IMR-90 (cell line): ENCODE measurements at regions not wholly inside any gene's neighbourhood (a gene's known extent, or its start where the extent isn't known, plus 50 kb on each side); places are given as distances from the start of the nearest gene placed in this dataset.
"Not testable (repeated sequence)": the region's sequence is repeated elsewhere in the genome, so short reads cannot be mapped to it uniquely, and the experiment has no call there.

Experiments used
- ATAC-seq: fragments of 200-7000 bp; cut with Tn5 transposase; 2 replicates; pipeline ENCODE4 v1.9.1; 2020; ENCODE audit warnings: low read depth, mild to moderate bottlenecking, moderate library complexity
- BruUV-seq: library from RNA; stranded (reverse); fragments of 400-500 nt; replicated peaks from 2 replicates; lab custom pipeline; 2021; lab: Mats Ljungman, UMichigan
- CTCF ChIA-PET: fragments of 300-600 bp; formaldehyde crosslinking; extraction: SDS; loops from one replicate; lab custom pipeline; 2021; ENCODE audit warnings: antibody characterized with exemption; lab: Yijun Ruan, JAX
- POLR2A ChIA-PET: fragments of 300-600 bp; sonication (Branson Sonifier 250); formaldehyde crosslinking; loops from one replicate; lab custom pipeline; 2022; ENCODE audit warnings: antibody characterized with exemption; ENCODE audit not compliant: unreplicated experiment; lab: Charles Lee
- DNase-seq: peaks from one replicate; pipeline ENCODE4 v3.0.0; 2013
- H2AFZ ChIP-seq: replicated peaks from 2 replicates; pipeline ENCODE3; 2013; ENCODE audit warnings: low read length, mild to moderate bottlenecking; ENCODE audit not compliant: poor library complexity
- H2AK5ac ChIP-seq: 2 replicates; pipeline ENCODE4 v1.6.1; 2013; ENCODE audit warnings: low read depth, low read length, inconsistent platforms
- H2AK9ac ChIP-seq: replicated peaks from 2 replicates; pipeline ENCODE3; 2013; ENCODE audit warnings: mild to moderate bottlenecking, low read depth, low read length, moderate library complexity; ENCODE audit not compliant: poor library complexity
- H2BK120ac ChIP-seq: 2 replicates; pipeline ENCODE4 v1.6.1; 2013; ENCODE audit warnings: low read depth, low read length, inconsistent platforms
- H2BK15ac ChIP-seq: 3 replicates; pipeline ENCODE4 v1.6.1; 2013; ENCODE audit warnings: low read depth, low read length, inconsistent platforms
- H2BK20ac ChIP-seq: 2 replicates; pipeline ENCODE4 v1.6.1; 2013; ENCODE audit warnings: low read depth, mild to moderate bottlenecking, inconsistent platforms, low read length, moderate library complexity
- H2BK5ac ChIP-seq: 2 replicates; pipeline ENCODE4 v1.6.1; 2013; ENCODE audit warnings: mild to moderate bottlenecking, low read depth, low read length, inconsistent platforms; ENCODE audit not compliant: poor library complexity, severe bottlenecking
- H3K14ac ChIP-seq: replicated peaks from 2 replicates; pipeline ENCODE4 v1.6.1; 2013; ENCODE audit warnings: low read depth, low read length, inconsistent platforms
- H3K18ac ChIP-seq: 2 replicates; pipeline ENCODE4 v1.6.1; 2013; ENCODE audit warnings: low read depth, low read length, control low read depth
- H3K23ac ChIP-seq: 2 replicates; pipeline ENCODE4 v1.6.1; 2013; ENCODE audit warnings: low read depth, low read length, inconsistent platforms
- H3K27ac ChIP-seq: 2 replicates; pipeline ENCODE4 v1.5.1; 2013; ENCODE audit warnings: mild to moderate bottlenecking, control low read depth, low read length; ENCODE audit not compliant: insufficient read depth
- H3K27me3 ChIP-seq: 2 replicates; pipeline ENCODE4 v1.6.1; 2013; ENCODE audit warnings: low read length; ENCODE audit not compliant: control insufficient read depth, insufficient read depth
- H3K36me3 ChIP-seq: 2 replicates; pipeline ENCODE4 v1.6.1; 2013; ENCODE audit warnings: low read length, mixed read lengths; ENCODE audit not compliant: control insufficient read depth, insufficient read depth
- H3K4ac ChIP-seq: 2 replicates; pipeline ENCODE4 v1.6.1; 2013; ENCODE audit warnings: low read depth, low read length, inconsistent platforms
- H3K4me1 ChIP-seq: 2 replicates; pipeline ENCODE4 v1.6.1; 2013; ENCODE audit warnings: low read length, mixed read lengths; ENCODE audit not compliant: control insufficient read depth, insufficient read depth
- H3K4me2 ChIP-seq: 2 replicates; pipeline ENCODE4 v1.6.1; 2013; ENCODE audit warnings: low read depth, mild to moderate bottlenecking, control low read depth, low read length, moderate library complexity
- H3K4me3 ChIP-seq: 2 replicates; pipeline ENCODE4 v1.5.1; 2013; ENCODE audit warnings: low read depth, mild to moderate bottlenecking, control low read depth, low read length, moderate library complexity; ENCODE audit not compliant: insufficient read depth
- H3K56ac ChIP-seq: 2 replicates; pipeline ENCODE4 v1.6.1; 2013; ENCODE audit warnings: low read length, inconsistent platforms; ENCODE audit not compliant: insufficient read depth; ENCODE audit errors: extremely low read depth
- H3K79me1 ChIP-seq, 2 experiments: 2 replicates each; pipeline ENCODE4 v1.6.1; 2013; ENCODE audit warnings: low read length in 2 of 2, inconsistent platforms in 1 of 2, low read depth in 1 of 2
- H3K9ac ChIP-seq: 2 replicates; pipeline ENCODE4 v1.6.1; 2013; ENCODE audit warnings: low read depth, low read length, control low read depth
- H3K9me1 ChIP-seq: 2 replicates; pipeline ENCODE4 v1.6.1; 2013; ENCODE audit warnings: low read length, inconsistent platforms; ENCODE audit not compliant: insufficient read depth
- H3K9me3 ChIP-seq: 2 replicates; pipeline ENCODE4 v1.6.1; 2013; ENCODE audit warnings: low read length; ENCODE audit not compliant: control insufficient read depth, insufficient read depth
- H4K20me1 ChIP-seq: 2 replicates; pipeline ENCODE4 v1.6.1; 2013; ENCODE audit warnings: low read length, inconsistent platforms; ENCODE audit not compliant: insufficient read depth
- H4K5ac ChIP-seq: 2 replicates; pipeline ENCODE4 v1.6.1; 2013; ENCODE audit warnings: mild to moderate bottlenecking, low read depth, low read length, control low read depth
- H4K8ac ChIP-seq, 2 experiments: 2 replicates each; pipeline ENCODE4 v1.6.1; 2013; ENCODE audit warnings: low read depth in 2 of 2, low read length in 2 of 2, control low read depth in 1 of 2, inconsistent platforms in 1 of 2
- H4K91ac ChIP-seq: 2 replicates; pipeline ENCODE4 v1.6.1; 2013; ENCODE audit warnings: low read depth, low read length, inconsistent platforms; ENCODE audit not compliant: insufficient read depth
- WGBS, 2 experiments: methylation state at CpG; one replicate each; pipeline versions ENCODE4 v1.1.5 to v1.1.7; 2013; ENCODE audit warnings: missing lambda C conversion rate in 2 of 2; ENCODE audit not compliant: insufficient read length in 1 of 2; ENCODE audit errors: extremely low coverage in 2 of 2; 5-methylcytosine and 5-hydroxymethylcytosine counted together
- dilution Hi-C: fragments of 300-500 bp; cut with HindIII; formaldehyde crosslinking; loops from one replicate; pipeline ENCODE4 v1.14.3; 2018; ENCODE audit warnings: low sequenced_read_pairs; ENCODE audit not compliant: unreplicated experiment
- in situ Hi-C: fragments of 300-500 bp; cut with MboI; formaldehyde crosslinking; loops from 3 replicates; pipeline ENCODE4 v1.14.3; 2019; ENCODE audit warnings: low sequenced_read_pairs, inconsistent platforms, mixed read lengths
- intact Hi-C: fragments of 100-400 bp; cut with micrococcal nuclease; formaldehyde crosslinking; loops from 2 replicates; pipeline ENCODE4 v1.10.0; 2022

- WGBS, 2 experiments = no CpG with 5 or more reads among the region's 21 CpGs
- H3K56ac ChIP-seq, H3K14ac ChIP-seq, CTCF ChIA-PET, dilution Hi-C loops, H3K23ac ChIP-seq, H2BK120ac ChIP-seq, H2BK20ac ChIP-seq, H4K5ac ChIP-seq, H3K9ac ChIP-seq, H3K18ac ChIP-seq, H3K9me1 ChIP-seq, POLR2A ChIA-PET, intact Hi-C loops, DNase-seq, in situ Hi-C loops, H4K20me1 ChIP-seq, H2BK5ac ChIP-seq, H3K4me1 ChIP-seq, H2AFZ ChIP-seq, H3K27me3 ChIP-seq, H3K4me2 ChIP-seq, H3K4ac ChIP-seq, H2BK15ac ChIP-seq, H3K9me3 ChIP-seq, H2AK5ac ChIP-seq, BruUV-seq, H4K8ac ChIP-seq, H3K36me3 ChIP-seq, H3K4me3 ChIP-seq, H4K91ac ChIP-seq, H3K79me1 ChIP-seq, H2AK9ac ChIP-seq, H3K27ac ChIP-seq: not testable (repeated sequence)
- ATAC-seq = peak; percentile 81
Observed at GRCh38 chr21:6043430-6044275, 4477.7 kb upstream of the TPTE start.

GRCh38 chr21:6044695-6045094 lies 4476.7 kb upstream of the TPTE start:
- H2AK5ac ChIP-seq, ATAC-seq, H4K8ac ChIP-seq, H3K79me1 ChIP-seq, CTCF ChIA-PET, H3K4me2 ChIP-seq, in situ Hi-C loops, H3K56ac ChIP-seq, H3K9me3 ChIP-seq, H4K91ac ChIP-seq, H3K14ac ChIP-seq, H3K4me3 ChIP-seq, BruUV-seq, dilution Hi-C loops, POLR2A ChIA-PET, H4K5ac ChIP-seq, H2BK5ac ChIP-seq, H3K9me1 ChIP-seq, H2AK9ac ChIP-seq, DNase-seq, H2BK15ac ChIP-seq, H3K18ac ChIP-seq, H2BK120ac ChIP-seq, intact Hi-C loops, H3K9ac ChIP-seq, H3K36me3 ChIP-seq, H3K27ac ChIP-seq, H3K4ac ChIP-seq, H3K4me1 ChIP-seq, H3K27me3 ChIP-seq, H4K20me1 ChIP-seq, H3K23ac ChIP-seq, H2BK20ac ChIP-seq, H2AFZ ChIP-seq: not testable (repeated sequence)
- no CpG with 5 or more reads among the region's 13 CpGs for WGBS, 2 experiments
